Renal pelvis (tissue), 1 donor: ENCODE measurements at regions not wholly inside any gene's neighbourhood (a gene's known extent, or its start where the extent isn't known, plus 50 kb on each side); places are given as distances from the start of the nearest gene placed in this dataset.

Experiments
- DNase-seq: peaks from one replicate; pipeline ENCODE4 v3.0.0-alpha.2; 2013

DNA sequence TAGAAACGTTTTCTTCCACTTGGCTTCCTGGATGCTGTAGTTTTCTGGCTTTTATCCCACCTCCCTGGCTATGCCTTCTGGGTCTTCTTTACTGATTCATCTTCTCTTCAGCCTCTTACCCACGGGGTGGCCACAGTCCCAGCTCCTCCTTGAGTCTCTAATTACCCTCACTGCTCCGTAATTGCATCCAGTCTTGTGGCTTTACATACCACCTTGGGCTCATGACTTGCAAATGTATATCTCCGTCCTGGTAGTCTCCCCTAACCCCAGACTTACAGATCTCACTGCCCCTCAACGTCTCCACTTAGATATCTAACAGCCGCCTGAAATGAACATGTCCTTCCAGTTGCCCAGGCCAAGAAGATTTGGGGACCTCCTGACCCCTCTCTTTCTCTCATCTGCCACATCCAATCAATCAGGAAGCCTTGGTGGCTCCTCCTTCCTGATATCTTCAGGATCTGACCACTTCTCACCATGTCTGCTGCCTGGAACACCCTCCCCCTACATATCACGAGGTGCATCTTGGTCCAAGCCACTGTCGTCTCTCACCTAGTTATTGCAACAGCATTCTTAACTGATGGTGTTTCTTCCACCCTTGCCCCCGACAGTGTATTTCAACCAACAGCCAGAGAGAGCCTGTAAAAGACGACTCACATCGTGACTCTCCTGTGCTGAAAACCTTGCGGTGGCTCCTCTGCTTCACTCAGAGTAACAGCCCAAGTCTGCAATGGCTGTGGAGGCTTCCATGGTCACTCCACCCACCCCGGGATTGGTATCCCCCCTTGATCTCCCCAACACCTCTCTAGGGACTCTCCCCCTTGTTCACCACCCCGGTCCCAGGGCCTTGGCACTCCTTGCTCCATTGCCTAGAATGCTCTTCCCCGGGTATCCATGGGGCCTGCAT is 219.0 kb upstream of the POU3F1 start:
- no peak for DNase-seq

- no peak for DNase-seq
Observed at GRCh38 chr1:38263438-38263837, 216.8 kb upstream of the POU3F1 start.

DNA sequence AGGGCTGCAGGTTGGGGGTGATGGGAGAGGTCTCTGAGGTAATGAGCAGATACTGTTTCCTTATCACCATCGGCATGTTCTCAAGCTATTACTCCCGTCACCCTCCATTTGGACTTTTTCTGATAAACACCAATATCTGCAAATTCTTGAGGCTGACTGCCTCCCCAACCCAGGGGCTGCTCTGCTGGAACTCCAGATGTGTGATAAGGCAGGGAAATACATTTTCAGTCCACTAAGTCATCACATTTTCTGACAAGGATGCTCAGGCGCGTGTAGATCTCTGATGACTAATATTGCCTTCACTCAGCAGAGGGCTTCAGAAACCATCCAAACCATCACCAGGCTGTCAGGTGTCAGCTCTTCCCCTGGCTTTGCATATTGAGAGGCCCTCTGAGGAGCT is 215.0 kb upstream of the POU3F1 start:
- no peak for DNase-seq

DNA sequence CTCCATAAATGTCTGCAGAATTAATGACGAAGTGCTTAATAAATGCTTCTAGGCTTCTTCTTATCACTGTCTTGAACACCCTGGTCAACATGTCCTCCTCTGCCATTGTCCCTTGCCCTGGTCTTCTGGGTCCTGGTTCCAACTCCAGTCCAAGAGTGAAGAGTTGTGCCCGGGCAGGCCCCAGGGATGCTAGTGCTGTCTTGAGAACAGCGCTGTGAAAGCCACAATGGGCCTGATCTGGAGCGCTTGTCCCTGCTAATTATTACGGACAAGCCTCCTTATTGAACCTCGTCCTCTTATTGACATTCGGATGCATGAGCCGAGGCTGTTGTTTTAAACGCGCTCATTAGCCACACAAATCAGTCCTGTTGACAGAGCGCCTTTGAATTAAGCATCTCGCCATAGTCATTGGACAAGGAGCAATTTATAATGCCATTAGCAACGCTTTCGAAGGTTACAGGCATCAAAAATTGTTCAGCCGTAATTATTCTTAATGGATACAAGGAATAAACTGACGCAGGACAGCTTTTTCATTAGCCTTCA is 211.6 kb upstream of the POU3F1 start:
- no peak for DNase-seq

GRCh38 chr1:38257374-38257773 is 210.8 kb upstream of the POU3F1 start:
- DNase-seq, result no peak

- DNase-seq, result no peak
Observed at GRCh38 chr1:38256072-38256471, 209.5 kb upstream of the POU3F1 start.

- no peak for DNase-seq
Observed at GRCh38 chr1:38253314-38253713, 206.7 kb upstream of the POU3F1 start.

DNA sequence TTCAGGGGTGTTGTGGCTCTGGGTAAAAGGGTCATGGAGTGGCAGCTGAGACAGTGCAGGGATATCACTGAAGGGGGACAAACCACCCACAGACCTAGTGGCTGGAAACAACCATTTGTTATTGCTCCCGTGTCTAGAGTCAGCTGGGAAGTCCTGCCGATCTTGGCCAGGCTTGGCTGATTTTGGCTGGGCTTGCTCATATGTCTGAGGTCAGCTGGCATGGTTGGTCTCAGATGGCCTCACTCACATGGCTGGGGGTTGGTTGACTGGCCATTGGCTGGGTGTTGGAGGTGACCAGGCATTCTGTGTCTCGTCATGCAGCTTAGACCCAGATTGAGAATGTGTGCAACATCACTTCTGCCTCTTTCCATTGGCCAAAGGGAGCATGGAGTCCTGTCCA is 203.8 kb upstream of the POU3F1 start:
- no peak for DNase-seq

DNA sequence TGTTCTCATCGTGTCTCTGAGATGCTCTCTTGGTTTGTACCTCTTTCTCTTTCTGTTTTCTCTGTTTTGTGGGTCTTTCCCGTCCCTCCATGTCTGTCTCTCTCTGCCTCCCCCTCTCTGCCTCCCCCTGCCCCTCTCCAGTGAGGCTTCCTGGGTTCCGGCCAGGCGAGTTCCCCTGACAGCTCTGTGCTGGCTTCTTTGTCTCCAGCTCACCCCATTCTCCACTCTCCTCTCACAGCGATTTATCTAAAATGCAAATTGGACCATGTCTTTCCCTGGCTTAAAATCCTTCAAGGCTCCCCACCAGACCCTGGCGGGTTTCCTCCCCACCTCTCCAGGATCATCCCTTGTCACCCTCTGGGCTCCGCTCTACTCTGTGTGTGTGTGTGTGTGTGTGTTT is 202.4 kb upstream of the POU3F1 start:
- DNase-seq, result no peak

GRCh38 chr1:38246955-38247952 is 200.7 kb upstream of the POU3F1 start:
- peak; percentile 81 for DNase-seq

GRCh38 chr1:38244218-38244845 is 197.7 kb upstream of the POU3F1 start:
- DNase-seq, result no peak

GRCh38 chr1:38243106-38243505 is 196.5 kb upstream of the POU3F1 start:
- DNase-seq, result no peak

DNA sequence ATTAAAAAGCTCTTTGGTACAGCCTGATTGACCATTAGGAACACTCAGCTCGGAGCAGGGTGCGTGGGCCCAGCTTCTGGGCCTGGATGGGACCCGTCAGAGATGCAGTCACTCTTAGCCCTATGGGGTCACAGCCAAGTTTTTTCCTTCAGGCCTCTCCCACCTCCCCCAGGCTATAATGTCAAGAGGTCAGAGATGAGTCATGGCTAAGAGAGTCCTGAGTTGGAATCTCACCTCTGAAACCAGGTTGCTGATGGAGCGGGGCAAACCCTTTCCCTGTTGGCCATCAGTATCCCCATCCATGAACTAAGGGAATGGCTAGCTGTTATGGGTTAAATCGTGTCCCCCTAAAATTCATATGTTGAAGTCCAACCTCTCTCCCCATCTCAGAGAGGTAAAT is 195.9 kb upstream of the POU3F1 start:
- no peak for DNase-seq

GRCh38 chr1:38241594-38242334 is 195.2 kb upstream of the POU3F1 start:
- no peak for DNase-seq

- no peak for DNase-seq
Observed at GRCh38 chr1:38240618-38241017, 194.0 kb upstream of the POU3F1 start.

DNA sequence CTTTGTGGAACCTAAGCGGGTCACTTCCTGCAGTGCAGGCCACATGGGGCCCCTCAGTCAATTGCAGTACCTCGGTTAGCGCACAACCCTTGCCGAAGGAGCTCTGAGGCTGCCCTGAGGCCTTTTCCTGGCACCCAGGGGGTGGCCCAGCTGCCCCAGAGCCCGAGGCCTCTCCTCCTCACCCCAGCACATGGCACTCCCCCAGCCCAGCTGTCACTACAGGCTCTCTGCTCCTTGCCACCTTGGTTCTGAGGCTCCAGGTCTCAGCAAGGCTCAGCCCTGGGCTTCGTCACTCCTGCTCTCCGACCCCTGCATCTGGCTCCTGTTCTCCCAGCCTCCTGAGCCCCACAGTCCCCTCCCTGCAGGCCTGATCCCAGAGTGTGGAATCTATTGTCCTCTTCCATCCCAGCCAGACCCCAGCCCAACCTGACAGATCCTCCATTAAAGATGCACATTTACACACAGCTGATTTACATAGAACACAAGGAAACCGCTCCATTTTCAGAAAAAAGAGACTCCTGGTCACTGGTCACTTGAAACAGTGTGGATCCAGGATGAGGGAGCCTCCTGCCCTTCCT is 192.8 kb upstream of the POU3F1 start:
- no peak for DNase-seq

DNA sequence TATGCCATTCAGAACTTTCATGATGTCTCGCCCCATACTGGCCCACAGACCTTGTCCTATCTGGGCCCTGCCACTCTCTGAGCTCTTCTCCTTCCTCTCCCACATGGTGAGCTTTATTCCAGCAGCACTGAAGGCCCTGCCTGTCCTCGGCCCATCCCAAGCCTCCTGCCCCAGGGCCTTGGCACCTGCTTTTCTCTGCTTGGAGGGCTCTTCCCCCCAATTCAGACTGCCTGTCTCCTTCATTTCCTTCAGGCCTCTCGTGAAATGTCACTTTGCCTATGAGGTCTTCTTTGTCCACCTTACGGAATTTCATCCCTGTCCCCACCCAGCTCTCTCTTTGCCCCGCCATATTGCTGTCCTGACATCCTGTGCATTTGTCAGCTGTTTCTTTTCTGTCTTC is 191.7 kb upstream of the POU3F1 start:
- DNase-seq, result no peak

- no peak for DNase-seq
Observed at GRCh38 chr1:38235705-38236104, 189.1 kb upstream of the POU3F1 start.

- no peak for DNase-seq
Observed at GRCh38 chr1:38231941-38232340, 185.3 kb upstream of the POU3F1 start.

DNA sequence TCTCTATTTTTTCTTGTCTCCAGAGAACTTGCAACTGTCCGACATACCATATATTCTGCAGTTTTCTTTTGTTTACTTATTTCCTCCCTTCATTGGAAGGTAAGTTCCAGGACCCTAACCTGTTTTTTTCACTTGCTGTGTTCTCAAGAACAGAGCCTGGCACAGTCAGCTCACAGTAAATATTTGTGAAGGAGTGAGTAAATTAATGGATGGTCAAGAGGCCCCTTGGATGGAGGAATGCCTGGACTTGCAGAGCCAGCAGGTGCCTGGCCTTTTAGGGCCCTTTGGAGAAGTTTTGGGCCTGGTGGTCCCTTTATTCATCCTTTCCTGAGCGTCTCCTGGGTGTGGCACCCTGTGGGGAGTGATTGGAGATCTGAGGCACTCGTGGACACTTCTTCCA is 182.1 kb upstream of the POU3F1 start:
- no peak for DNase-seq

DNA sequence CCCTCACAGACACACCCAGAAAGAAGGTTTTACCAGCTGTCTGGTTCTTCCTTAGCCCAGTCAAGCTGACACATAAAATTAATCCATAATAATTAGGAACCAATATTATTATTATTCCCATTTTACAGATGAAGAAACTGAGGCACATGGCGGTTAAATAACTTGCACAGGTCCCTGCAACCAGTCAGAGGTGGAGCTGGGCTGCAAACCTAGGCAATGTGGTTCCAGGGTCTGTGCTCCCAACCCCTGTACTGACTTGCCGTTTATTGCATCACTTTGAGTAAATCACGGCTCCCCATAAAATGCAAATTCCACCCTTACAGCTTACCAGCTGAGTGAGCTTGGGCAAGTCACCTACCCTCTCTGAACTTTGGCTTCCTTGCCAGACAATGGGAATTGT is 179.2 kb upstream of the POU3F1 start:
- DNase-seq, result no peak
